HUES64 (cell line): ENCODE measurements at regions not wholly inside any gene's neighbourhood (a gene's known extent, or its start where the extent isn't known, plus 50 kb on each side); places are given as distances from the start of the nearest gene placed in this dataset.

Experiments
- H3K27ac ChIP-seq: 2 replicates; pipeline ENCODE4 v1.7.0; 2013; ENCODE audit warnings: low read depth, low read length, inconsistent platforms
- H3K27me3 ChIP-seq: 2 replicates; pipeline ENCODE4 v1.6.1; 2013; ENCODE audit warnings: mild to moderate bottlenecking, low read length; ENCODE audit not compliant: insufficient read depth
- H3K36me3 ChIP-seq: 2 replicates; pipeline ENCODE4 v1.6.1; 2013; ENCODE audit warnings: mild to moderate bottlenecking, low read length; ENCODE audit not compliant: insufficient read depth
- H3K4me1 ChIP-seq: 2 replicates; pipeline ENCODE4 v1.6.1; 2013; ENCODE audit warnings: mild to moderate bottlenecking, low read length, moderate library complexity; ENCODE audit not compliant: insufficient read depth
- H3K4me3 ChIP-seq: 2 replicates; pipeline ENCODE4 v1.5.1; 2013; ENCODE audit warnings: mild to moderate bottlenecking, low read length, moderate library complexity
- H3K9ac ChIP-seq: 2 replicates; pipeline ENCODE4 v1.6.1; 2013; ENCODE audit warnings: mild to moderate bottlenecking, low read depth, low read length
- H3K9me3 ChIP-seq: 2 replicates; pipeline ENCODE4 v1.6.1; 2013; ENCODE audit warnings: low read depth, low read length; ENCODE audit not compliant: insufficient read depth
- WGBS: fragments of 150-250, 120-280 bp; methylation state at CpG from one replicate; pipeline ENCODE4 v1.1.7; 2013; ENCODE audit warnings: missing lambda C conversion rate; 5-methylcytosine and 5-hydroxymethylcytosine counted together

DNA sequence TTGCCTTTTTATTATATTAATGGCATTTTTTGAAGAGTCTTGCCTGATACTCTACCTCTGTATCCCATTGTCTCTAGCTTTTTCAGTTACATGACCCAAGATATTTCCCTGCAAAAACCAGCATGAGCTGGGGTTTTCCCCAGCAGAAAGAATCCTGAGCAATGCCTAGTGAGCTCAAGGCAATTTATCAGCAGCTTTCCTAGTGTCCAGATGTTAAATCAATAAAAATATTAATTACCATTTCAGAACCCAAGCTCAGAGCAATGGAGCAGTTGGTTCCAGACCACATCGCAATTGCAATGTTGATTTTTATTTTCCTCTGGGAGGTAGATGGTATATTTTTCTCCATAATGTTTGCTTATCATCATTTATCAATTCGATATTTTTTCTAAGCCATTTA, 137.2 kb downstream of the RAB38 start:
- Histone ChIP-seq H3K4me3 (no peak overlapping the region), H3K9ac (no peak overlapping the region), H3K9me3 (no peaks in the 10 kb centered on the region), H3K27ac (no peak overlapping the region), H3K4me1 (peaks cover 24% of the 10 kb centered on the region), H3K27me3 (no peaks in the 10 kb centered on the region), H3K36me3 (no peaks in the 10 kb centered on the region)
- WGBS = 94% methylated on average over 1 of the region's 2 CpGs

GRCh38 chr11:88036701-88037100, 138.5 kb downstream of the RAB38 start:
- no peaks in the 10 kb centered on the region for H3K36me3 ChIP-seq

DNA sequence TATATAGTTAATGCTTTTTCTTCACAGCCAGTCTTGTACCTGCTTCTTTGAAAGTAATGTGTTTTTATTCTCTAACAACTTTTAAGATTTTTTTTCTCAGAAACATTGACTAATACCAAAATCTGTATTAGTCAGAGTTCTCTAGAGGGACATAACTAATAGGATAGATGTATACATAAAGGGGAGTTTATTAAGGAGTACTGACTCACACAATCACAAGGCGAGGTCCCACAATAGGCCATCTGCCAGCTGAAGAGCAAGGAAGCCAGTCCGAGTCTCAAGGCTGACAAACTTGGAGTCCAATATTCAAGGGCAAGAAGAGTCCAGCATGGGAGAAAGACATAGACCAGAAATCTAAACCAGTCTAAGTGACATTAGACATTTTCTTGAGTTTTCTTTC, 140.0 kb downstream of the RAB38 start:
- no peaks in the 10 kb centered on the region for H3K9me3 ChIP-seq
- no peak overlapping the region for H3K27ac ChIP-seq
- H3K36me3 ChIP-seq = no peaks in the 10 kb centered on the region
- no peaks in the 10 kb centered on the region for H3K27me3 ChIP-seq
- no peak overlapping the region for H3K9ac ChIP-seq
- WGBS = 93% methylated on average over 2 of the region's 2 CpGs
- H3K4me3 ChIP-seq = no peak overlapping the region
- peaks cover 7% of the 10 kb centered on the region for H3K4me1 ChIP-seq

More at GRCh38 chr11:88036701-88037100, 138.5 kb downstream of the RAB38 start:
- H3K4me3 ChIP-seq = no peak overlapping the region
- peaks cover 10% of the 10 kb centered on the region for H3K4me1 ChIP-seq
- no peak overlapping the region for H3K9ac ChIP-seq
- H3K27me3 ChIP-seq = no peaks in the 10 kb centered on the region
- H3K9me3 ChIP-seq = no peaks in the 10 kb centered on the region
- H3K27ac ChIP-seq = no peak overlapping the region

DNA sequence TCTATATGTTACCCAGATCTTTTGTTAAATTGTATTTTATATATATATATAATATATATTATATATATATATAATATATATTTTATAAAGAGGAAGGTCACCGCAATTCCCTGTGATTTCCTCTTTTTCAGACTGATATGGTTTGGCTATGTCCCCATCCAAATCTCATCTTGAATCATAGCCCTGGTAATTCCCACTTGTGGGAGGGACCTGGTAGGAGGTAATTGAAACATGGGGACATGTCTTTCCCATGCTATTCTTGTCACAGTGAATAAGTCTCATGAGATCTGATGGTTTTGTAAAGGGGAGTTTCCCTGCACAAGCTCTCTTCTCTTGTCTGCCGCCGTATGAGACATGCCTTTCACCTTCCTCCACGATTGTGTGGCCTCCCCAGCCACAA, 157.6 kb downstream of the RAB38 start:
- Histone ChIP-seq H3K36me3 (no peaks in the 10 kb centered on the region), H3K27me3 (no peaks in the 10 kb centered on the region), H3K4me1 (no peaks in the 10 kb centered on the region), H3K27ac (no peak overlapping the region), H3K9me3 (no peaks in the 10 kb centered on the region), H3K4me3 (no peak overlapping the region), H3K9ac (no peak overlapping the region)
- WGBS = 62% methylated on average over 3 of the region's 4 CpGs

DNA sequence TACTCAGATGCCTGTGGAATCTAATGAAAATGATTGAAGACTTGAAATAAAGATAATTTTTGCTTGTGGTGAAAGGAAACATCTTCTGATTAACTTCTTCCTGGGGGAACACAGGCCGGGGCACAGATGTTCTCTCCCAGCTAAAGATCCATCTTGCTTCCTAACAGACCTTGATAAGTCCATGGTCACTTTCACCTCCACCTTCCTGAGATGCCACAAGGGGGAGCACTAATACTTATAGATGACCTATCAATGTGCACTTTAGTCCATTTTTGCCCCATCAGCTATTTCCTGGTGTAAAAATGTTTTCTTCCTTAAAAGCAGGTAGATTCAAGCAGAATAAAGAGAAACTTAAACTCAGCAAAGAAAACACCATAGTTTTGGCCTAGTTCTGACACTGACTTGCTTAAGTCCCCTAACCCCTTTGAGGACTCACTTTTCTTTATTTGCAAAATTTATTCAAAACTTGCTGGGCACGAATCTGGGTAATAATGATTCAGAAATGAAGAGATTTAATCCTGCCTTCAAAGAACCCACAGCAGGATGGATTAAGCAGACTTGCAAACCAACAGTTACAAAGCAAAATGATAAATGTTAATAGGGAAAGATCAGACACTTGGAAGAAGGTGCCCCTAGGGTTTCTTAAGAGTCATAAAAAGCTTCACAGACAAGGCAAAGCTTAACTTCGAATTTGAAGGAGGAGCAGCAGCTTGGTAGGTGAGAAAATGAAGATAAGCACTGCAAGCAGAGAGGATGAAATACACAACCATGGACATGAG, 158.7 kb downstream of the RAB38 start:
- Histone ChIP-seq H3K36me3 (no peaks in the 10 kb centered on the region), H3K9me3 (no peaks in the 10 kb centered on the region), H3K4me3 (no peak overlapping the region), H3K9ac (no peak overlapping the region), H3K27me3 (no peaks in the 10 kb centered on the region), H3K4me1 (no peaks in the 10 kb centered on the region), H3K27ac (no peak overlapping the region)
- WGBS = 59% methylated on average over 2 of the region's 3 CpGs

DNA sequence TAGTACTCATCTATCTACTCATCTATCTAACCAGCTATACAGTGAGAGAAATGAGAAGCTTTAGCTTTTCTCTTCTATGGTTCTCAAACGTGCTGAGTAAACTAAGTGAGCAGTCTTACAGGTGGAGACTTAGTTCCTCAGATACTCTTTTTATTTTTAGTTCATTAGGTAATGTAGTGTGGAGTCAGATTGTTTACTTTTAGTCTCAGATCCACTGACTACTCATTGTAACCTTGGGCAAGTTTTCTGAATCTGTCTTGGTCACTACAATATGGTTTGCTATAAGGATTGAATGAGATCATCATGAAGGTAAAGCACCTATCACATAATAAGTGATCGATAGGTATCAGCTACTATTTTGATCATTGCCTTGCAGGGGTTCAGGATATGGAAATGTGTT, 160.1 kb downstream of the RAB38 start:
- 100% methylated on average over 2 of the region's 2 CpGs for WGBS
- no peak overlapping the region for H3K4me3 ChIP-seq
- H3K9ac ChIP-seq = no peak overlapping the region
- H3K27ac ChIP-seq = no peak overlapping the region
- H3K4me1 ChIP-seq = no peaks in the 10 kb centered on the region
- no peaks in the 10 kb centered on the region for H3K36me3 ChIP-seq
- H3K9me3 ChIP-seq = no peaks in the 10 kb centered on the region
- no peaks in the 10 kb centered on the region for H3K27me3 ChIP-seq

DNA sequence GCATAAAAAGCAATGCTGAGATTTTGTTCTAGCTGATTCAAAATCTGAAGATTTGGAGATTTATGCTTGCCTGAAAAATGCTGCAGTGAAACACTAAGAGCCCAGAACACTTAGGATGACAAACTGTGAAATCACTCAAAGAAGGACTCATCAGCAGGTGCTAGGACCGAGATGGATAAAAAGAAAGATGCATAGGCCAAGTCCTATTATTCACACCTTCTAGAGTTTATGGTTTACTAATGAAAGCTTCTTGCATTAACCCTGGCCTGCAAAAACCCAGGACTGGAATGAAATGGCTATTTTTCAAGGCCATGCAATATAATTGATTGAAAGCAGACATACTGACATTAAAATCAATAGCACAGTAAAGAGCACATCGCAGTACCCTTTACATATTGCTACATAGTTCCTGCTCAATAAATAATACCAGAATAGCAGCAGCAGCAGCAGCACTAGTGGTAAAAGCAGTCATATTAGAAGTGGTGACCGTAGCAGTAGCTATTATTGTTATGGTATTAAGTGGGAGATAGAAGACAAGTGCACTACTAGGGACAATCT, 161.7 kb downstream of the RAB38 start:
- Histone ChIP-seq H3K27me3 (no peaks in the 10 kb centered on the region), H3K9ac (no peak overlapping the region), H3K4me3 (no peak overlapping the region), H3K4me1 (no peaks in the 10 kb centered on the region), H3K9me3 (no peaks in the 10 kb centered on the region), H3K36me3 (no peaks in the 10 kb centered on the region), H3K27ac (no peak overlapping the region)
- WGBS = 92% methylated on average over 3 of the region's 3 CpGs

DNA sequence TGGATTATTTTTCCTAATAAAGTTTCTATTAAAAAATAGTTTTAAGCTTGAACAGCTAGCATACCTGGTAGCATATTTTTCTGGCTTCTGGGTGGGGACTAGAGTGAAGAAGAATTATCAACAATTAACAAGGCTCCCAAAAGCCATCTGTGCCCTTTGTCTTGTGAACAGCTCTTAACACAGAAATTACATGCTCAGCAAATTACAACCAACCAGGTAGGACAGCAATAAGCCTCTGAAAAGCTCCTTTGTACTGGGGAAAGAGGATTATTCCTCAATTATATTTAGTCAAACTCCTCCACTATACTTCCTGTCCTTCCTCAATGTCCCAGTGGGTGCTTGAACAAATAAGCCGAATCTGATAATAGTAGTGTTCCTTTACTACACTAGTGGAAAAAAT, 162.8 kb downstream of the RAB38 start:
- H3K4me1 ChIP-seq = no peaks in the 10 kb centered on the region
- no peaks in the 10 kb centered on the region for H3K27me3 ChIP-seq
- H3K27ac ChIP-seq = no peak overlapping the region
- no peaks in the 10 kb centered on the region for H3K36me3 ChIP-seq
- H3K9ac ChIP-seq = no peak overlapping the region
- no peak overlapping the region for H3K4me3 ChIP-seq
- no peaks in the 10 kb centered on the region for H3K9me3 ChIP-seq
- 100% methylated on average over 1 of the region's 1 CpG for WGBS

DNA sequence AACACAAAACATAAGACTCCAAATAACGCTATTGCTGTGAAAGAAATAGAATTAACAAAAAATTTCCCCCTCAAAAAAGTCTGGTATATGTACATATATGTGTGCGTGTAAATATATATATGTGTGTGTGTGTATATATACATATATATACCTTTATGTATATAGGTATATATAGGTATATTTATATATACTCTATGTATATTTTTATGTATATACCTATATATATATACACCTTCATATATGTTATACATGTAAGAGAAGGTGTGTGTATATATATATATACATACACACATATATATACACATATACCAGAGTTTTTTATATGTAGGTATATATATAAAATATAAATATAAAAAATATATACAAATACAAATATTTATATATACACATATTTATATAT, 199.2 kb downstream of the RAB38 start:
- no peak overlapping the region for H3K9ac ChIP-seq
- no peak overlapping the region for H3K27ac ChIP-seq
- no peaks in the 10 kb centered on the region for H3K27me3 ChIP-seq
- H3K9me3 ChIP-seq = no peaks in the 10 kb centered on the region
- H3K4me1 ChIP-seq = peaks cover 5% of the 10 kb centered on the region
- no peak overlapping the region for H3K4me3 ChIP-seq
- no peaks in the 10 kb centered on the region for H3K36me3 ChIP-seq
- whole genome bisulfite sequencing = no CpG with 5 or more reads among the region's 2 CpGs

DNA sequence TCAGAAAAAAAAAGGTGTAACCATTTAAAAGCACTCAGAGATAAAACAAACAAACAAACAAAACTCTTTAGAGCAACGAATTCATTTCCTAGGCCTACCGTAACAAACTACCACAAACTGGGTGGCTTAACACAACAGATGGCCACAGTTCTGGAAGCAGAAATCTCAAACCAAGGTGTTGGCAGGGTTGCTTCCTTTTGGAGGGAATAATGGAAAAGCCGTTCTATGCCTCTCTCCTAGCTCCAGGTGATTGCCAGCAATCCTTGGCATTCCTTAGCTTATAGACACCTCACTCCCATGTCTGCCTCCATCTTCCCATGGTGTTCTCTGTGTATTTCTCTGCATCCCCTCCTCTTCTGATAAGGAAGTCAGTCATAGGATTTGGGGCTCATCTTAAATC, 200.4 kb downstream of the RAB38 start:
- Histone ChIP-seq H3K27me3 (no peaks in the 10 kb centered on the region), H3K4me1 (peaks cover 14% of the 10 kb centered on the region), H3K9me3 (no peaks in the 10 kb centered on the region), H3K36me3 (no peaks in the 10 kb centered on the region), H3K9ac (no peak overlapping the region), H3K4me3 (no peak overlapping the region), H3K27ac (no peak overlapping the region)
- WGBS = 95% methylated on average over 3 of the region's 3 CpGs

GRCh38 chr11:87972133-87972532, 203.1 kb downstream of the RAB38 start:
- WGBS = 90% methylated on average over 3 of the region's 4 CpGs

DNA sequence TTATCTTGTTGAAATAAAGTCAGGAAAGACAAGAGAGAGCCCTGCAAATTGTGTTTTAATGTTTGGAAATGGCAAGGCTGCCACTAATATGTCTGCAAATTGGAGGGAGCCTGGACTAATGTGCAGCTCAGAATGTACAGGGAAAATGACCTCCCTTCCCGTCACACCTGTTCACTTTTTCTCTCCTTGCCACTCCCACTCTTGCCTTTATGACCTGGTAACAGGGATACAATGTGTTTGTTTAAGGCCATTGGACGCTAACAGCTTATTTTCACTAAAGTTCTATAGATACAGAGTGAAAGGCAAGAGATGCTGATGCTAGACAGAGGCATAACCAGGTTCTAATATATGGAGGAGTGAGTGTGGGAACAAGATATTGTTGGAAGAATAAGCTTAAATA, 203.9 kb downstream of the RAB38 start:
- Histone ChIP-seq H3K27me3 (no peaks in the 10 kb centered on the region), H3K9ac (no peak overlapping the region), H3K4me3 (no peak overlapping the region), H3K36me3 (no peaks in the 10 kb centered on the region), H3K4me1 (peaks cover 30% of the 10 kb centered on the region), H3K27ac (no peak overlapping the region), H3K9me3 (no peaks in the 10 kb centered on the region)
- WGBS = 83% methylated on average over 2 of the region's 2 CpGs

More at GRCh38 chr11:87972133-87972532, 203.1 kb downstream of the RAB38 start:
- Histone ChIP-seq H3K9me3 (no peaks in the 10 kb centered on the region), H3K36me3 (no peaks in the 10 kb centered on the region), H3K4me1 (peaks cover 23% of the 10 kb centered on the region), H3K4me3 (no peak overlapping the region), H3K9ac (no peak overlapping the region), H3K27me3 (no peaks in the 10 kb centered on the region), H3K27ac (no peak overlapping the region)
